ENCODE measurements at regions not wholly inside any gene's neighbourhood (a gene's known extent, or its start where the extent isn't known, plus 50 kb on each side); places are given as distances from the start of the nearest gene placed in this dataset.

GRCh38 chr12:108055141-108055540, 73.9 kb upstream of the WSCD2 start:
- ChIA-PET CTCF (interaction anchor here (1.4 kb wide), 1 partner anchor 379 kb away, joined by 4 read pairs; no protein-coding TSS in a partner anchor), POLR2A (no interaction called here)
- Mint-ChIP-seq H3K4me3 (no peak overlapping the region), H3K9me3 (ENCODE audit: insufficient read depth) (no peaks in the 10 kb centered on the region), H3K27ac (no peak overlapping the region), H3K27me3 (peaks cover 43% of the 10 kb centered on the region), H3K4me1 (no peaks in the 10 kb centered on the region)
- no peak for TF ChIP-seq CTCF (IDR thresholded peaks at IDR 0.05)
- TF ChIP-seq EZH2 (IDR thresholded peaks at IDR 0.05; ENCODE audit: borderline replicate concordance, insufficient read depth, low read depth, low read length, poor library complexity, severe bottlenecking), result no peak
- H3K79me2 ChIP-seq (ENCODE audit: control insufficient read depth, insufficient read depth, low read length), result no peaks in the 10 kb centered on the region
- ATAC-seq (ENCODE audit: low read depth), result no peak
- no peak overlapping the region for H3K4me3 ChIP-seq (ENCODE audit: control extremely low read depth in 1 of 5, extremely low read depth in 1 of 5, insufficient read depth in 1 of 5, low read depth in 2 of 5, low read length in 4 of 5)
- no peaks in the 10 kb centered on the region for H3K9me3 ChIP-seq (ENCODE audit: control extremely low read depth in 1 of 3, control insufficient read depth in 2 of 3, insufficient read depth in 1 of 3, low read length in 2 of 3)
- WGBS (ENCODE audit: insufficient coverage), result 87% methylated on average over 3 of the region's 3 CpGs
- intact Hi-C loops (cut with micrococcal nuclease), result no loop called here
- no peak overlapping the region for H3K27ac ChIP-seq (ENCODE audit: low read length in 2 of 2)
- H3K9ac ChIP-seq (ENCODE audit: low read length), result no peak overlapping the region
- DNase-seq, result no peak
- H3K4me2 ChIP-seq (replicated peaks; ENCODE audit: low read depth, low read length, poor library complexity, severe bottlenecking), result no peak overlapping the region
- H3K27me3 ChIP-seq (replicated peaks in 1 of 4; ENCODE audit: control extremely low read depth in 1 of 4, control insufficient read depth in 3 of 4, insufficient read depth in 4 of 4, low read length in 3 of 4), result peaks cover 0 to 21% (median 5%) of the 10 kb centered on the region in 4 experiments
- no peaks in the 10 kb centered on the region for H3K4me1 ChIP-seq (ENCODE audit: control insufficient read depth in 2 of 2, insufficient read depth in 2 of 2, low read length in 2 of 2)
- no peak overlapping the region for H2AFZ ChIP-seq (ENCODE audit: insufficient read depth, low read depth, low read length, poor library complexity, severe bottlenecking)
- H4K20me1 ChIP-seq (ENCODE audit: control insufficient read depth, insufficient read depth, low read length, poor library complexity, severe bottlenecking), result no peaks in the 10 kb centered on the region
- H3K36me3 ChIP-seq (replicated peaks in 1 of 2; ENCODE audit: control extremely low read depth in 1 of 2, control insufficient read depth in 1 of 2, extremely low read depth in 1 of 2, insufficient read depth in 2 of 2, low read length in 1 of 2), result no peaks in the 10 kb centered on the region

DNA sequence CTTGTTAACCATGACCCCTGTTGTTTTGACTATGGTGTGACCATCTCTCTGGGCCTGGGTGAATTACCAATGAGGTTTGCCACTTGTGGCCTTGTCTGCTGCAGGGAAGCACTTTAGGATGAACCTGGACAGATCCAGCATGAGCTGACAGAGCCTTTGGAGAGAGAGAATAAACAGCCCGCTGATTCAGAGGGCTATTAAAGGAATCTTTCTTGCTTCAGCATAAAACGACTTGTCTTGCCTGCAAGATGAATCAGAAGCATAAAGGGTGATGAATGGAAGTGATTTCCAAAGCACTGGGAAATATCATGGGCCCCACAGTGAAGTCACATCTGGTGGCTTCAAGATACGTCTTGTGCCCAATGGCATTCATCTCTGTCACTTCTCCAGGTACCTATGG, 69.0 kb upstream of the WSCD2 start:
- Histone ChIP-seq H3K27ac (ENCODE audit: low read length in 2 of 2) (no peak overlapping the region), H4K20me1 (ENCODE audit: control insufficient read depth, insufficient read depth, low read length, poor library complexity, severe bottlenecking) (no peaks in the 10 kb centered on the region), H3K36me3 (replicated peaks in 1 of 2; ENCODE audit: control extremely low read depth in 1 of 2, control insufficient read depth in 1 of 2, extremely low read depth in 1 of 2, insufficient read depth in 2 of 2, low read length in 1 of 2) (no peaks in the 10 kb centered on the region), H3K79me2 (ENCODE audit: control insufficient read depth, insufficient read depth, low read length) (no peaks in the 10 kb centered on the region), H3K4me1 (ENCODE audit: control insufficient read depth in 2 of 2, insufficient read depth in 2 of 2, low read length in 2 of 2) (no peaks in the 10 kb centered on the region), H3K4me3 (ENCODE audit: control extremely low read depth in 1 of 5, extremely low read depth in 1 of 5, insufficient read depth in 1 of 5, low read depth in 2 of 5, low read length in 4 of 5) (no peak overlapping the region), H3K9me3 (ENCODE audit: control extremely low read depth in 1 of 3, control insufficient read depth in 2 of 3, insufficient read depth in 1 of 3, low read length in 2 of 3) (peaks cover 0 to 3% (median 0%) of the 10 kb centered on the region in 3 donors), H3K4me2 (replicated peaks; ENCODE audit: low read depth, low read length, poor library complexity, severe bottlenecking) (no peak overlapping the region), H3K27me3 (replicated peaks in 1 of 4; ENCODE audit: control extremely low read depth in 1 of 4, control insufficient read depth in 3 of 4, insufficient read depth in 4 of 4, low read length in 3 of 4) (peaks cover 0 to 25% (median 4%) of the 10 kb centered on the region in 4 experiments), H2AFZ (ENCODE audit: insufficient read depth, low read depth, low read length, poor library complexity, severe bottlenecking) (no peak overlapping the region), H3K9ac (ENCODE audit: low read length) (no peak overlapping the region)
- no peaks in the 10 kb centered on the region for H3K4me1 Mint-ChIP-seq
- peaks cover 35% of the 10 kb centered on the region for H3K27me3 Mint-ChIP-seq
- H3K4me3 Mint-ChIP-seq, result no peak overlapping the region
- WGBS (ENCODE audit: insufficient coverage), result 76% methylated on average over 3 of the region's 3 CpGs
- no peak overlapping the region for H3K27ac Mint-ChIP-seq
- no peaks in the 10 kb centered on the region for H3K9me3 Mint-ChIP-seq (ENCODE audit: insufficient read depth)
- ATAC-seq (ENCODE audit: low read depth) (no peak), DNase-seq (no peak)
- intact Hi-C loops (cut with micrococcal nuclease), result no loop called here
- no peak for TF ChIP-seq CTCF (IDR thresholded peaks at IDR 0.05)
- TF ChIP-seq EZH2 (IDR thresholded peaks at IDR 0.05; ENCODE audit: borderline replicate concordance, insufficient read depth, low read depth, low read length, poor library complexity, severe bottlenecking), result no peak
- CTCF ChIA-PET, result no interaction called here
- POLR2A ChIA-PET, result no interaction called here
